NCI-H2029 (cell line): ENCODE measurements at regions not wholly inside any gene's neighbourhood (a gene's known extent, or its start where the extent isn't known, plus 50 kb on each side); places are given as distances from the start of the nearest gene placed in this dataset.
"Not testable (repeated sequence)": the region's sequence is repeated elsewhere in the genome, so short reads cannot be mapped to it uniquely, and the experiment has no call there.

Experiments
- DNase-seq: peaks from one replicate; lab custom pipeline; 2025; lab: John Stamatoyannopoulos, UW

DNA sequence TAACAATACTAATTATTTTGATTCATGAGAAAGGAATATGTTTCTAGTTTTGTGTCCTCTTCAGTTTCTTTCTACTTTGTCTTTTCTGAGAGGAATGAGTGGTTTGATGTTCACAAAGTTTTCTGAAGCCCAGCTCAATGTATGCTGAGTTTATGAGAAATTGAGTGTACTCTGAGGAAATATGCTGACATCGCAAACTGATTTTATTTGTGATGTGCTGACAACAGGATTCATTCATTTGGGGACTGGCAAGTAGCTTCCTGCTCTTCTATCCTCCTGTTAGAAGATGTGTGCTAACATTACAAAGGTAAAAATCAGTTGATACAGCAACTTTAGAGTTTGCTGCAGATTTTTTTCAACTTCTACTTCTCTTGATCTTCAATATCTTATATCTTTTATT, 403.2 kb upstream of the CDH19 start:
- DNase-seq = no peak

- no peak for DNase-seq
Observed at GRCh38 chr18:67001052-67001451, 397.2 kb upstream of the CDH19 start.

GRCh38 chr18:66999003-66999402, 395.1 kb upstream of the CDH19 start:
- no peak for DNase-seq

GRCh38 chr18:66995270-66995669, 391.4 kb upstream of the CDH19 start:
- DNase-seq = no peak

GRCh38 chr18:66994790-66995189, 390.9 kb upstream of the CDH19 start:
- DNase-seq = no peak

DNA sequence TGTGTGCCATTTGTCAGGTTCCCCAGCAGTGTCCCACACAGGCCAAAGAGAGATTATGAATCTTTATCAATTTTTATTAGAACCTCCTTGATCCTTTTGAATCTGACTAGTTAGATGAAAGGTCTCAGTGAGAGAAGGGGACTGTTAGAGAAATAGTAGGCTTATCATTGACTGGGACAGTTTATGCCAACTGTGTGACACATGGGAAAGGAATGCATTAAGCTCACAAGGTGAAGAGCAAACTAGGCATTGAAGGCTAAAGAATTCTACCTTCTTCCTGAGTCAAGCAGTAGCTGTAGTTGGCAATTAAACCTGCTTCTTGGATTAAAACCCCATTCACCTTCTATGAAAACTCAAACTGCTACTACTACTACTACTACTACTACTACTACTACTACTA, 389.6 kb upstream of the CDH19 start:
- no peak for DNase-seq

GRCh38 chr18:66990909-66991308, 387.0 kb upstream of the CDH19 start:
- DNase-seq = no peak

GRCh38 chr18:66979009-66979408, 375.1 kb upstream of the CDH19 start:
- no peak for DNase-seq

DNA sequence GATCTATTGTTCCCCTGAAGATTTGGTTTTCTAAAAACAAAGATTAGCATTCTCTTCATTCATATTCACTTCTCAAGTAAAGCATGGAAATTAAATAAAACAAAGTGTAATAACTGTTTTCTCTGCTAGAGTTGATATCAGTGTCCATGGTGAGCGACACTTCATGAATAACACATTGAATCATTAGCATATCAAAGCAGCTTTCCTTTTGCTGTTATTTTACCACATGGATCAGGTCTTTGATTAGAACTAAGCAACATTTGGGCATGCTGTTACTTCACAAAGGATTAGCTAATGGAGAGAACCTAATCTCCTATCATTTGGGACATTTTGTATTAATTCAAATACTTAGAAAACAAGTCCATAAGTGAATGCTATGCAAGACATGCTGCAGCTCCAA, 368.8 kb upstream of the CDH19 start:
- no peak for DNase-seq

GRCh38 chr18:66971960-66972359, 368.1 kb upstream of the CDH19 start:
- no peak for DNase-seq

- no peak for DNase-seq
Observed at GRCh38 chr18:66966171-66966570, 362.3 kb upstream of the CDH19 start.

GRCh38 chr18:66958309-66958708, 354.4 kb upstream of the CDH19 start:
- DNase-seq = no peak

GRCh38 chr18:66951750-66952149, 347.9 kb upstream of the CDH19 start:
- no peak for DNase-seq

- DNase-seq = no peak
Observed at GRCh38 chr18:66949419-66949818, 345.5 kb upstream of the CDH19 start.

GRCh38 chr18:66937546-66937945, 333.7 kb upstream of the CDH19 start:
- no peak for DNase-seq

DNA sequence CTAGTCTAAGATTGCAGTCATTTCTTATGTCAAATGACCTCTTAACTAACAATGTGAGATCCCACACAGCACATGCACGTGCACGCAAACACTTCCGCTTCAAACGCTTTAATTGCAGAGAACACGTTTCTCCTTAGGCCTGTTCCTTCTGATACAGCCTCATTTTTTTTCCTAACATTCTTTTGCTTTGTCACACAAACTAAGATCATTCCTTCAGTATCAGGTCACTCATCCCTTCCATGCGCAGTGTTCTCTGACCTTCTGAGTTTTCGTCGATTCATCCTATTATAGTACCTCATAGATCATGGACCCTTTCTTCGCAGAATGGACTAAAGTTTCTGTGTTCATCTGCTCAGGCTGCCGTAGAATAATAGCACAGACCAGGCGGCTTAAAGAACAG, 327.1 kb upstream of the CDH19 start:
- DNase-seq = no peak

DNA sequence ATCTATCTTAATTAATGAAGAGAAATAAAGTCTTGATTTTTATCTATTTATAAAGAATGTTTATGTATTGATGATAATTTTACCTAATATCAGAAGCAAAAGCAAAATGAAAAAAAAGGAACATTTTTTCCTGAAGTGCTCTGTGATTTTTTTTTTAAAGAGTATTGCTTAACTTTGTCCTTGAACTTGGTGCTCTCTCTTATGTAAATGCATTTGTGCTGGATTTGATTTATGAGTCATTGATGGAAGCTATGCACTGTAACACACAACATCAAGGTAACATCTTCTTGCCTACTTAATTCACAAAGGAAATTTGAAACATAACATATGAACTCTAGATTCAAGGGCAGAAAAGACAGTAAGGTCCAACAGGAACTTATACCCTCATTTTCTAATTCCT, 312.9 kb upstream of the CDH19 start:
- no peak for DNase-seq

- no peak for DNase-seq
Observed at GRCh38 chr18:66900837-66901236, 296.9 kb upstream of the CDH19 start.

DNA sequence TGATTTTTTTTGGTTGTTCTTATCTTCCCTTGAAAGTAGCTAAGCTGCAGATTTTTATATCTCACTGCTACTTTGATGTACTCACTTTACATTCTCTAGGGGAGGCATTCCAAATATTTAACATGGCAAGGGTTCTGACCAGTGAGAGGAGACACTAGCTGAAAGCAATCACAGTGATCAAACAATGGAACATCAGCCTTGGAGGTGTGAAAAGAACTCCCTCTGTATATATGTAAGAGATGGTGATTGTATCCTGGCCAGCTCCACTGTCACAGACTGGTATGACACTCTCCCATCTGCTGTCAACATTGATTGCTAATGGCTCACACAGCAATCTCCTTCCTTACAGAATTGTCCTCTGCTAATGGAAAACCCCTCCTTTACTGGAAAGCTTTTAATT, 291.7 kb upstream of the CDH19 start:
- DNase-seq = no peak

DNA sequence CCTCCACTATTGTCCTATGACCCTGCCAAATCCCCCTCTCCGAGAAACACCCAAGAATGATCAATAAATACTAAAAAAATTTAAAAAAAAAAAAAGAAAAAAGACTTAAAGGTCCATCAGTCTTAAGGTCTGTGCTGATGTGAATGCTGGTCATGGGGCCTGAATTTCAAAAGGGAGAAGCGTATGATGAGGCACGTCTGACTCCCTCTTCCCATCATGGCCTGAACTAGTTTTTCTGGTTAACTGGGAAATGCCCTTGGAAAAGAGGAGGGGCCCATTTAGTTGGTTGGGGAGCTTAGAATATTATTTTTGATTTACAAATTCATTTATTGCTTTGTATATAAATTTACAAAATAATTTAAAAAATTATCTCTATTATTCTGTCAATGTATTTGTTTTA, 291.0 kb upstream of the CDH19 start:
- no peak for DNase-seq

GRCh38 chr18:66892388-66892787, 288.5 kb upstream of the CDH19 start:
- DNase-seq = not testable (repeated sequence)

DNA sequence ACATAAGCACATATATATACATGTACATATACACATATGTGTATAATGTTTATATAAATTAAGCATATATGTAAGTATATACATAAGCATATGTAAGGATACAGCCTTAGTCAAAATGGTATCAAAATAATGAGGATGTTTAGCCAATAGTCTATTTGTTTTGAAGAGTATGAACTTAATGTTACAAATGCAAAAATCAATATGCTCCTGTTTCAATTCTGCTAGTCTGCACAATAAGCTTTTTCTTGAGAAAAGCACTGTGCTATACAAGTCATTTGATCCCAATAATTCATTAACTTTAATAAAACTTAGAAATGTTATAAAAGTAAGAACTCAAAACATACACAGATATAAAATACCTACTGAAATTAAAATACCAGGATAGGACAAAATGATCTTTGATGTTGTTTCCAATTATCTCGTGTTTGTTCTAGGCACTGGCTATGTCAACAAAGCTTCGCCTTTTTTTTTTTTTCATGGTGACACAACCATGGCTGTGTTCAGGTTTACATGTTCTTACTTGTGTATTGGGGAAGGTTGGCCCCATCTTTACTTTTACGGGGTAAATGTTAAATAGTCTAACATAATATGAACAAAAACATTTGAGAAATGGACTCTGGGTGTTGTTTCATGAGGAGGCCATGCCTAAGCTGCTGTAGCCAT, 271.1 kb upstream of the CDH19 start:
- no peak for DNase-seq

- DNase-seq = no peak
Observed at GRCh38 chr18:66874375-66874774, 270.5 kb upstream of the CDH19 start.

- no peak for DNase-seq
Observed at GRCh38 chr18:66873899-66874298, 270.0 kb upstream of the CDH19 start.

GRCh38 chr18:66872277-66872676, 268.4 kb upstream of the CDH19 start:
- DNase-seq = no peak
